ENCODE measurements at regions not wholly inside any gene's neighbourhood (a gene's known extent, or its start where the extent isn't known, plus 50 kb on each side); places are given as distances from the start of the nearest gene placed in this dataset.

GRCh38 chr2:58899692-58900091 is 658.6 kb upstream of the FANCL start:
- H4K20me1 ChIP-seq (ENCODE audit: insufficient read depth, low read length), result no peaks in the 10 kb centered on the region
- H3K27me3 ChIP-seq (ENCODE audit: insufficient read depth, low read length, poor library complexity), result peaks cover 11% of the 10 kb centered on the region
- H2AFZ ChIP-seq (ENCODE audit: low read depth, low read length), result no peak overlapping the region
- DNase-seq (no peak), ATAC-seq (ENCODE audit: insufficient read depth, low read depth) (no peak)
- H3K9me3 ChIP-seq (ENCODE audit: insufficient read depth, low read length, severe bottlenecking), result no peaks in the 10 kb centered on the region
- H3K4me1 ChIP-seq (ENCODE audit: insufficient read depth, low read length), result peaks cover 4% of the 10 kb centered on the region; the same call in 1 of the 2 replicates
- H3K79me2 ChIP-seq (ENCODE audit: insufficient read depth, low read length), result no peaks in the 10 kb centered on the region
- no peaks in the 10 kb centered on the region for H3K36me3 ChIP-seq (ENCODE audit: insufficient read depth, low read length)
- TF ChIP-seq CTCF (IDR thresholded peaks at IDR 0.05; ENCODE audit: borderline replicate concordance, extremely low read depth, low read length, poor library complexity, severe bottlenecking) (no peak), EZH2 (IDR thresholded peaks at IDR 0.05; ENCODE audit: borderline replicate concordance, low read depth, low read length, severe bottlenecking) (no peak)
- no peak overlapping the region for H3K9ac ChIP-seq (ENCODE audit: low read depth, low read length)
- H3K4me2 ChIP-seq (ENCODE audit: insufficient read depth, low read length), result no peak overlapping the region
- H3K4me3 ChIP-seq (ENCODE audit: low read depth in 1 of 2, low read length in 2 of 2), result no peak overlapping the region
- no peak overlapping the region for H3K27ac ChIP-seq (ENCODE audit: low read length)

- Histone ChIP-seq H2AFZ (ENCODE audit: low read depth, low read length) (no peak overlapping the region), H4K20me1 (ENCODE audit: insufficient read depth, low read length) (no peaks in the 10 kb centered on the region), H3K27ac (ENCODE audit: low read length) (no peak overlapping the region), H3K4me1 (ENCODE audit: insufficient read depth, low read length) (peaks cover 8% of the 10 kb centered on the region; the same call in 1 of the 2 replicates), H3K79me2 (ENCODE audit: insufficient read depth, low read length) (no peaks in the 10 kb centered on the region), H3K27me3 (ENCODE audit: insufficient read depth, low read length, poor library complexity) (peaks cover 11% of the 10 kb centered on the region), H3K9ac (ENCODE audit: low read depth, low read length) (no peak overlapping the region), H3K4me3 (ENCODE audit: low read depth in 1 of 2, low read length in 2 of 2) (no peak overlapping the region), H3K36me3 (ENCODE audit: insufficient read depth, low read length) (no peaks in the 10 kb centered on the region), H3K9me3 (ENCODE audit: insufficient read depth, low read length, severe bottlenecking) (no peaks in the 10 kb centered on the region), H3K4me2 (ENCODE audit: insufficient read depth, low read length) (no peak overlapping the region)
- ATAC-seq (ENCODE audit: insufficient read depth, low read depth), result no peak
- no peak for DNase-seq
- TF ChIP-seq CTCF (IDR thresholded peaks at IDR 0.05; ENCODE audit: borderline replicate concordance, extremely low read depth, low read length, poor library complexity, severe bottlenecking) (no peak), EZH2 (IDR thresholded peaks at IDR 0.05; ENCODE audit: borderline replicate concordance, low read depth, low read length, severe bottlenecking) (no peak)
Observed at GRCh38 chr2:58896638-58897037, 655.5 kb upstream of the FANCL start.

GRCh38 chr2:58895857-58896256 is 654.7 kb upstream of the FANCL start:
- Histone ChIP-seq H3K4me2 (ENCODE audit: insufficient read depth, low read length) (no peak overlapping the region), H3K9me3 (ENCODE audit: insufficient read depth, low read length, severe bottlenecking) (no peaks in the 10 kb centered on the region), H3K79me2 (ENCODE audit: insufficient read depth, low read length) (no peaks in the 10 kb centered on the region), H3K9ac (ENCODE audit: low read depth, low read length) (no peak overlapping the region), H4K20me1 (ENCODE audit: insufficient read depth, low read length) (no peaks in the 10 kb centered on the region), H3K4me1 (ENCODE audit: insufficient read depth, low read length) (peaks cover 8% of the 10 kb centered on the region; the same call in 1 of the 2 replicates), H3K4me3 (ENCODE audit: low read depth in 1 of 2, low read length in 2 of 2) (no peak overlapping the region), H3K27me3 (ENCODE audit: insufficient read depth, low read length, poor library complexity) (peaks cover 11% of the 10 kb centered on the region), H3K27ac (ENCODE audit: low read length) (no peak overlapping the region), H3K36me3 (ENCODE audit: insufficient read depth, low read length) (no peaks in the 10 kb centered on the region), H2AFZ (ENCODE audit: low read depth, low read length) (no peak overlapping the region)
- DNase-seq (no peak), ATAC-seq (ENCODE audit: insufficient read depth, low read depth) (no peak)
- TF ChIP-seq CTCF (IDR thresholded peaks at IDR 0.05; ENCODE audit: borderline replicate concordance, extremely low read depth, low read length, poor library complexity, severe bottlenecking) (no peak), EZH2 (IDR thresholded peaks at IDR 0.05; ENCODE audit: borderline replicate concordance, low read depth, low read length, severe bottlenecking) (no peak)
